Suprapubic skin (tissue), 3 donors: ENCODE measurements at regions not wholly inside any gene's neighbourhood (a gene's known extent, or its start where the extent isn't known, plus 50 kb on each side); places are given as distances from the start of the nearest gene placed in this dataset.

Experiments
- POLR2AphosphoS5 ChIP-seq, 3 donors: sonication (generic); formaldehyde crosslinking; IDR thresholded peaks; one replicate each; pipeline ENCODE4 v1.6.1; 2017; ENCODE audit warnings: antibody characterized with exemption in 3 of 3
- TF ChIP-seq, protein P1 (sequence below), 2 donors: fragments of 200-600 bp in 1 of 2; fragments of 450-650 bp in 1 of 2; sonication (generic) in 1 of 2; IDR thresholded peaks; one replicate each; pipeline ENCODE4 v1.5.1; 2016 to 2019; ENCODE audit warnings: antibody characterized with exemption in 2 of 2, mild to moderate bottlenecking in 1 of 2, moderate library complexity in 1 of 2

DNA sequence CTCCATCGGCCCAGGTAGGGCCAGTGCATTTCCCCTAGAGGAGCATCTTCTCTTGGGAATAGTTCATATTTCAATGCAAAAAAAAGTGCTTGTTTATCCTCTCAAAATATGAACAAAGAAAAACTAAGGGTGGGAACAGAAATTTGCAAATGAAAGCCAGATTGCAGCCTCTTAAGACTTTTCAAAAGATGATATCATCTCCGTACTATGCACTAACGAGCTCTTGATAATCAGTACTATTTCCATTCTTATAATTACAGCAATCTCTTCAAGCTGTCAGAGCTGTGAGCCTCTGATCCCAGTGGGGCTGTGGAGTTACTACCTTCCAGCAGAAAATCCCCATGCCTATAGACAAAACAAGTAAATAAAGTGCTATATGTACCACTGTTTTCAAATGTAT is 77.1 kb downstream of the SOD2 start:
- TF ChIP-seq, protein P1, sequence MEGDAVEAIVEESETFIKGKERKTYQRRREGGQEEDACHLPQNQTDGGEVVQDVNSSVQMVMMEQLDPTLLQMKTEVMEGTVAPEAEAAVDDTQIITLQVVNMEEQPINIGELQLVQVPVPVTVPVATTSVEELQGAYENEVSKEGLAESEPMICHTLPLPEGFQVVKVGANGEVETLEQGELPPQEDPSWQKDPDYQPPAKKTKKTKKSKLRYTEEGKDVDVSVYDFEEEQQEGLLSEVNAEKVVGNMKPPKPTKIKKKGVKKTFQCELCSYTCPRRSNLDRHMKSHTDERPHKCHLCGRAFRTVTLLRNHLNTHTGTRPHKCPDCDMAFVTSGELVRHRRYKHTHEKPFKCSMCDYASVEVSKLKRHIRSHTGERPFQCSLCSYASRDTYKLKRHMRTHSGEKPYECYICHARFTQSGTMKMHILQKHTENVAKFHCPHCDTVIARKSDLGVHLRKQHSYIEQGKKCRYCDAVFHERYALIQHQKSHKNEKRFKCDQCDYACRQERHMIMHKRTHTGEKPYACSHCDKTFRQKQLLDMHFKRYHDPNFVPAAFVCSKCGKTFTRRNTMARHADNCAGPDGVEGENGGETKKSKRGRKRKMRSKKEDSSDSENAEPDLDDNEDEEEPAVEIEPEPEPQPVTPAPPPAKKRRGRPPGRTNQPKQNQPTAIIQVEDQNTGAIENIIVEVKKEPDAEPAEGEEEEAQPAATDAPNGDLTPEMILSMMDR (IDR thresholded peaks at IDR 0.05), result no peak
- TF ChIP-seq POLR2AphosphoS5 (IDR thresholded peaks at IDR 0.05), result no peak
